ENCODE measurements at regions not wholly inside any gene's neighbourhood (a gene's known extent, or its start where the extent isn't known, plus 50 kb on each side); places are given as distances from the start of the nearest gene placed in this dataset.
A peak's percentile ranks its signal among the peaks of the same experiment; 100 is the strongest.

- Histone ChIP-seq H3K4me2 (no peak overlapping the region), H3K27ac (no peak overlapping the region), H3K4me3 (no peak overlapping the region), H3K9me3 (no peaks in the 10 kb centered on the region), H3K4me1 (no peaks in the 10 kb centered on the region)
- FAIRE-seq (no peak), ATAC-seq (peak; percentile 60 to 78), DNase-seq (ENCODE audit: low read depth in 1 of 2, low spot score in 1 of 2) (no peak)
- ChIA-PET POLR2A (no interaction called here), CTCF (interaction anchor here (0.7 to 3.2 kb wide), 9 partner anchors 9 to 380 kb away, joined by 3 to 18 read pairs (median 4); no protein-coding TSS in a partner anchor)
- TF ChIP-seq GATA3 (IDR thresholded peaks at IDR 0.05; ENCODE audit: borderline replicate concordance) (no peak), NFE2L2 (conservative IDR thresholded peaks at IDR 0.05; ENCODE audit: low read length) (no peak), EHMT2 (IDR thresholded peaks at IDR 0.05; ENCODE audit: low read depth) (no peak), HOXB5 (CRISPR knock-in tag; IDR thresholded peaks at IDR 0.05) (no peak), ZC3H11A (IDR thresholded peaks at IDR 0.05) (no peak), HES2 (IDR thresholded peaks at IDR 0.05) (no peak), HEYL (CRISPR knock-in tag; IDR thresholded peaks at IDR 0.05) (no peak), JUN (IDR thresholded peaks at IDR 0.05) (no peak), RFX5 (IDR thresholded peaks at IDR 0.05) (no peak), CEBPB (IDR thresholded peaks at IDR 0.05) (no peak), POLR2AphosphoS2 (conservative IDR thresholded peaks at IDR 0.05; ENCODE audit: low read length) (no peak), FOSL2 (IDR thresholded peaks at IDR 0.05) (no peak), FOSL2 (CRISPR knock-in tag; IDR thresholded peaks at IDR 0.05) (no peak), RAD21 (conservative IDR thresholded peaks at IDR 0.05 in 1 of 2, IDR thresholded peaks at IDR 0.05 in 1 of 2) (no peak), ESRRA (IDR thresholded peaks at IDR 0.05; ENCODE audit: borderline replicate concordance, low read length) (no peak)
- TF ChIP-seq, protein P1, sequence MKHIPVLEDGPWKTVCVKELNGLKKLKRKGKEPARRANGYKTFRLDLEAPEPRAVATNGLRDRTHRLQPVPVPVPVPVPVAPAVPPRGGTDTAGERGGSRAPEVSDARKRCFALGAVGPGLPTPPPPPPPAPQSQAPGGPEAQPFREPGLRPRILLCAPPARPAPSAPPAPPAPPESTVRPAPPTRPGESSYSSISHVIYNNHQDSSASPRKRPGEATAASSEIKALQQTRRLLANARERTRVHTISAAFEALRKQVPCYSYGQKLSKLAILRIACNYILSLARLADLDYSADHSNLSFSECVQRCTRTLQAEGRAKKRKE (CRISPR knock-in tag; IDR thresholded peaks at IDR 0.05; ENCODE audit: low read depth) = no peak
- WGBS (ENCODE audit: missing lambda C conversion rate) = 83% methylated on average over 1 of the region's 1 CpG
Measured at GRCh38 chr17:63082952-63083351, 116.9 kb downstream of the TANC2 start.

- POLR2A ChIA-PET = no interaction called here
- Histone ChIP-seq H3K4me3 (no peak overlapping the region), H3K4me2 (no peak overlapping the region), H3K27ac (no peak overlapping the region), H3K9me3 (no peaks in the 10 kb centered on the region), H3K4me1 (no peaks in the 10 kb centered on the region)
- WGBS (ENCODE audit: missing lambda C conversion rate) = 92% methylated on average over 9 of the region's 9 CpGs
- CTCF ChIA-PET = interaction anchor here (0.7 to 1.4 kb wide), 3 partner anchors 46 to 394 kb away, joined by 3 to 5 read pairs (median 4); no protein-coding TSS in a partner anchor
- DNase-seq (ENCODE audit: low read depth in 1 of 2, low spot score in 1 of 2) = no peak
- TF ChIP-seq CBX8 (IDR thresholded peaks at IDR 0.05) = no peak
- TF ChIP-seq CHD4 (IDR thresholded peaks at IDR 0.05; ENCODE audit: borderline replicate concordance) = no peak
- no peak for TF ChIP-seq EHF (CRISPR knock-in tag; IDR thresholded peaks at IDR 0.05)
- TF ChIP-seq, protein P2, sequence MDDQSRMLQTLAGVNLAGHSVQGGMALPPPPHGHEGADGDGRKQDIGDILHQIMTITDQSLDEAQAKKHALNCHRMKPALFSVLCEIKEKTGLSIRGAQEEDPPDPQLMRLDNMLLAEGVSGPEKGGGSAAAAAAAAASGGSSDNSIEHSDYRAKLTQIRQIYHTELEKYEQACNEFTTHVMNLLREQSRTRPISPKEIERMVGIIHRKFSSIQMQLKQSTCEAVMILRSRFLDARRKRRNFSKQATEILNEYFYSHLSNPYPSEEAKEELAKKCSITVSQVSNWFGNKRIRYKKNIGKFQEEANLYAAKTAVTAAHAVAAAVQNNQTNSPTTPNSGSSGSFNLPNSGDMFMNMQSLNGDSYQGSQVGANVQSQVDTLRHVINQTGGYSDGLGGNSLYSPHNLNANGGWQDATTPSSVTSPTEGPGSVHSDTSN (IDR thresholded peaks at IDR 0.05) = no peak
- TF ChIP-seq, protein P3, sequence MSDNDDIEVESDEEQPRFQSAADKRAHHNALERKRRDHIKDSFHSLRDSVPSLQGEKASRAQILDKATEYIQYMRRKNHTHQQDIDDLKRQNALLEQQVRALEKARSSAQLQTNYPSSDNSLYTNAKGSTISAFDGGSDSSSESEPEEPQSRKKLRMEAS (IDR thresholded peaks at IDR 0.05) = no peak
- TF ChIP-seq PHF8 (IDR thresholded peaks at IDR 0.05; ENCODE audit: borderline replicate concordance, low read depth) = no peak
- TF ChIP-seq KDM1A (IDR thresholded peaks at IDR 0.05; ENCODE audit: low read depth) = no peak
- peak; percentile 80 for TF ChIP-seq MAFK (IDR thresholded peaks at IDR 0.05; ENCODE audit: partially characterized antibody)
- FAIRE-seq = no peak
- no peak for ATAC-seq
Measured at GRCh38 chr17:63086483-63087185, 120.6 kb downstream of the TANC2 start.

Measured in A549 (cell line).